ENCODE measurements at regions not wholly inside any gene's neighbourhood (a gene's known extent, or its start where the extent isn't known, plus 50 kb on each side); places are given as distances from the start of the nearest gene placed in this dataset.

GRCh38 chr4:141518222-141518621 is 118.2 kb upstream of the IL15 start:
- Histone ChIP-seq H3F3A (replicated peaks; ENCODE audit: insufficient read depth) (no peaks in the 10 kb centered on the region), H3K36me3 (replicated peaks in 1 of 2; ENCODE audit: control insufficient read depth in 1 of 2, insufficient read depth in 2 of 2, low read length in 1 of 2) (no peaks in the 10 kb centered on the region), H3K9ac (no peak overlapping the region), H3K27me3 (ENCODE audit: insufficient read depth) (no peaks in the 10 kb centered on the region), H3K79me2 (ENCODE audit: insufficient read depth) (no peaks in the 10 kb centered on the region), H3K4me2 (no peak overlapping the region), H4K20me1 (ENCODE audit: insufficient read depth) (no peaks in the 10 kb centered on the region), H3K9me3 (no peaks in the 10 kb centered on the region), H3K4me3 (ENCODE audit: low read depth in 2 of 2, low read length in 1 of 2) (no peak overlapping the region), H3K4me1 (ENCODE audit: control insufficient read depth in 1 of 2, insufficient read depth in 2 of 2, low read depth in 1 of 2, low read length in 1 of 2) (no peaks in the 10 kb centered on the region), H2AFZ (ENCODE audit: low read depth) (no peak overlapping the region), H3K27ac (ENCODE audit: low read depth in 2 of 2, low read length in 1 of 2) (no peak overlapping the region), H3K9me2 (no peaks in the 10 kb centered on the region)
- TF ChIP-seq FOXJ3 (CRISPR knock-in tag; IDR thresholded peaks at IDR 0.05) (no peak), NFIC (IDR thresholded peaks at IDR 0.05; ENCODE audit: borderline replicate concordance) (no peak), IRF3 (IDR thresholded peaks at IDR 0.05; ENCODE audit: low read depth, low read length) (no peak), TCF12 (IDR thresholded peaks at IDR 0.05) (no peak), EP300 (IDR thresholded peaks at IDR 0.05; ENCODE audit: borderline replicate concordance in 1 of 2, low read depth in 1 of 2, low read length in 1 of 2) (no peak), SMC3 (IDR thresholded peaks at IDR 0.05; ENCODE audit: low read depth, low read length) (no peak), FOXM1 (IDR thresholded peaks at IDR 0.05; ENCODE audit: low read depth) (no peak), YY1 (IDR thresholded peaks at IDR 0.05; ENCODE audit: low read depth) (no peak), ZBTB33 (IDR thresholded peaks at IDR 0.05; ENCODE audit: borderline replicate concordance, low read depth) (no peak)
- POLR2A ChIA-PET, result no interaction called here
- CTCF ChIA-PET, result no interaction called here
- no peak for DNase-seq

- H3K27ac ChIP-seq (ENCODE audit: low read depth in 2 of 2, low read length in 1 of 2), result no peak overlapping the region
- no peak overlapping the region for H3K9ac ChIP-seq
- peaks cover 3% of the 10 kb centered on the region for H3F3A ChIP-seq (replicated peaks; ENCODE audit: insufficient read depth)
- no peak for DNase-seq
- CTCF ChIA-PET, result no interaction called here
- H3K4me3 ChIP-seq (ENCODE audit: low read depth in 2 of 2, low read length in 1 of 2), result no peak overlapping the region
- H3K4me1 ChIP-seq (ENCODE audit: control insufficient read depth in 1 of 2, insufficient read depth in 2 of 2, low read depth in 1 of 2, low read length in 1 of 2), result no peaks in the 10 kb centered on the region
- no peaks in the 10 kb centered on the region for H3K36me3 ChIP-seq (replicated peaks in 1 of 2; ENCODE audit: control insufficient read depth in 1 of 2, insufficient read depth in 2 of 2, low read length in 1 of 2)
- no peaks in the 10 kb centered on the region for H3K27me3 ChIP-seq (ENCODE audit: insufficient read depth)
- TF ChIP-seq RAD21 (IDR thresholded peaks at IDR 0.05; ENCODE audit: low read length) (no peak), RXRA (IDR thresholded peaks at IDR 0.05; ENCODE audit: borderline replicate concordance, low read depth) (no peak), POLR2AphosphoS5 (IDR thresholded peaks at IDR 0.05; ENCODE audit: low read depth, low read length) (no peak), MAX (IDR thresholded peaks at IDR 0.05; ENCODE audit: low read depth) (no peak), EP300 (IDR thresholded peaks at IDR 0.05; ENCODE audit: borderline replicate concordance in 1 of 2, low read depth in 1 of 2, low read length in 1 of 2) (no peak), FOXJ3 (CRISPR knock-in tag; IDR thresholded peaks at IDR 0.05) (no peak), GATA2 (CRISPR knock-in tag; IDR thresholded peaks at IDR 0.05) (no peak), ZBTB33 (IDR thresholded peaks at IDR 0.05; ENCODE audit: borderline replicate concordance, low read depth) (no peak), NFIC (IDR thresholded peaks at IDR 0.05; ENCODE audit: borderline replicate concordance) (no peak), USF2 (IDR thresholded peaks at IDR 0.05; ENCODE audit: borderline replicate concordance, low read depth, low read length) (no peak), PBX3 (IDR thresholded peaks at IDR 0.05) (no peak), JUND (IDR thresholded peaks at IDR 0.05) (no peak), SIN3A (IDR thresholded peaks at IDR 0.05; ENCODE audit: borderline replicate concordance, low read depth, low read length) (no peak), RCOR1 (IDR thresholded peaks at IDR 0.05; ENCODE audit: low read length) (no peak), NRF1 (IDR thresholded peaks at IDR 0.05; ENCODE audit: low read depth, low read length) (no peak), YY1 (IDR thresholded peaks at IDR 0.05; ENCODE audit: low read depth) (no peak), RFX5 (IDR thresholded peaks at IDR 0.05; ENCODE audit: low read length) (no peak), FOXM1 (IDR thresholded peaks at IDR 0.05; ENCODE audit: low read depth) (no peak), MXI1 (IDR thresholded peaks at IDR 0.05; ENCODE audit: low read depth, low read length) (no peak), MEF2A (IDR thresholded peaks at IDR 0.05; ENCODE audit: borderline replicate concordance, low read depth) (no peak)
- POLR2A ChIA-PET, result no interaction called here
- no peak overlapping the region for H3K4me2 ChIP-seq
- no peaks in the 10 kb centered on the region for H4K20me1 ChIP-seq (ENCODE audit: insufficient read depth)
- no peak overlapping the region for H2AFZ ChIP-seq (ENCODE audit: low read depth)
- H3K9me2 ChIP-seq, result 0 out of 2 replicates have a peak, but pooled peaks cover 4% of the 10 kb centered on the region
- H3K79me2 ChIP-seq (ENCODE audit: insufficient read depth), result no peaks in the 10 kb centered on the region
- H3K9me3 ChIP-seq, result no peaks in the 10 kb centered on the region; the same call in 1 of the 2 replicates
Measured at GRCh38 chr4:141524116-141524515, 112.3 kb upstream of the IL15 start.

Data from SK-N-SH (cell line).